Erythroblast (primary cell): ENCODE measurements at regions not wholly inside any gene's neighbourhood (a gene's known extent, or its start where the extent isn't known, plus 50 kb on each side); places are given as distances from the start of the nearest gene placed in this dataset.
"Not testable (repeated sequence)": the region's sequence is repeated elsewhere in the genome, so short reads cannot be mapped to it uniquely, and the experiment has no call there.

Experiments
- GATA1 ChIP-seq: IDR thresholded peaks from 2 replicates; pipeline ENCODE4 v1.6.1; 2011; ENCODE audit warnings: low read depth, mild to moderate bottlenecking, control low read depth, low read length, moderate library complexity
- POLR2A ChIP-seq: IDR thresholded peaks from 2 replicates; pipeline ENCODE4 v1.6.1; 2011; ENCODE audit warnings: mild to moderate bottlenecking, low read length

GRCh38 chr9:97193767-97194166 is 113.7 kb upstream of the CCDC180 start:
- TF ChIP-seq POLR2A, GATA1: not testable (repeated sequence)
